ENCODE measurements at regions not wholly inside any gene's neighbourhood (a gene's known extent, or its start where the extent isn't known, plus 50 kb on each side); places are given as distances from the start of the nearest gene placed in this dataset.

- FAIRE-seq, result no peak
- H3K4me3 ChIP-seq (ENCODE audit: low read depth, low read length), result no peak overlapping the region
- TF ChIP-seq CTCF (IDR thresholded peaks at IDR 0.05; ENCODE audit: insufficient read depth, low read length, severe bottlenecking), result no peak
- no peak for DNase-seq (ENCODE audit: low read depth)
- H3K27me3 ChIP-seq (ENCODE audit: control insufficient read depth, insufficient read depth, low read length), result no peaks in the 10 kb centered on the region
- H3K36me3 ChIP-seq (ENCODE audit: control insufficient read depth, insufficient read depth, low read length), result no peaks in the 10 kb centered on the region
These were observed 1030.9 kb downstream of the NAALADL2 start for GRCh38 chr3:175890066-175890465.

- TF ChIP-seq CTCF (IDR thresholded peaks at IDR 0.05; ENCODE audit: insufficient read depth, low read length, severe bottlenecking), result no peak
- Histone ChIP-seq H3K36me3 (ENCODE audit: control insufficient read depth, insufficient read depth, low read length) (no peaks in the 10 kb centered on the region), H3K4me3 (ENCODE audit: low read depth, low read length) (no peak overlapping the region), H3K27me3 (ENCODE audit: control insufficient read depth, insufficient read depth, low read length) (no peaks in the 10 kb centered on the region)
- FAIRE-seq (no peak), DNase-seq (ENCODE audit: low read depth) (no peak)
These were observed 1026.2 kb downstream of the NAALADL2 start for GRCh38 chr3:175885231-175885766.

- Histone ChIP-seq H3K36me3 (ENCODE audit: control insufficient read depth, insufficient read depth, low read length) (no peaks in the 10 kb centered on the region), H3K4me3 (ENCODE audit: low read depth, low read length) (no peak overlapping the region), H3K27me3 (ENCODE audit: control insufficient read depth, insufficient read depth, low read length) (no peaks in the 10 kb centered on the region)
- no peak for DNase-seq (ENCODE audit: low read depth)
- no peak for FAIRE-seq
- TF ChIP-seq CTCF (IDR thresholded peaks at IDR 0.05; ENCODE audit: insufficient read depth, low read length, severe bottlenecking), result no peak
These were observed 1020.3 kb downstream of the NAALADL2 start for GRCh38 chr3:175879417-175879816.

GRCh38 chr3:175869404-175869803 is 1010.3 kb downstream of the NAALADL2 start:
- Histone ChIP-seq H3K4me3 (ENCODE audit: low read depth, low read length) (no peak overlapping the region), H3K36me3 (ENCODE audit: control insufficient read depth, insufficient read depth, low read length) (no peaks in the 10 kb centered on the region), H3K27me3 (ENCODE audit: control insufficient read depth, insufficient read depth, low read length) (no peaks in the 10 kb centered on the region)
- DNase-seq (ENCODE audit: low read depth) (no peak), FAIRE-seq (no peak)
- TF ChIP-seq CTCF (IDR thresholded peaks at IDR 0.05; ENCODE audit: insufficient read depth, low read length, severe bottlenecking), result no peak

- H3K4me3 ChIP-seq (ENCODE audit: low read depth, low read length), result no peak overlapping the region
- no peak for DNase-seq (ENCODE audit: low read depth)
- H3K36me3 ChIP-seq (ENCODE audit: control insufficient read depth, insufficient read depth, low read length), result no peaks in the 10 kb centered on the region
- FAIRE-seq, result no peak
- H3K27me3 ChIP-seq (ENCODE audit: control insufficient read depth, insufficient read depth, low read length), result no peaks in the 10 kb centered on the region
- TF ChIP-seq CTCF (IDR thresholded peaks at IDR 0.05; ENCODE audit: insufficient read depth, low read length, severe bottlenecking), result no peak
These were observed 1009.5 kb downstream of the NAALADL2 start for GRCh38 chr3:175868626-175869025.

- no peak for TF ChIP-seq CTCF (IDR thresholded peaks at IDR 0.05; ENCODE audit: insufficient read depth, low read length, severe bottlenecking)
- DNase-seq (ENCODE audit: low read depth) (no peak), FAIRE-seq (no peak)
- Histone ChIP-seq H3K27me3 (ENCODE audit: control insufficient read depth, insufficient read depth, low read length) (no peaks in the 10 kb centered on the region), H3K4me3 (ENCODE audit: low read depth, low read length) (no peak overlapping the region), H3K36me3 (ENCODE audit: control insufficient read depth, insufficient read depth, low read length) (no peaks in the 10 kb centered on the region)
These were observed 1006.6 kb downstream of the NAALADL2 start for GRCh38 chr3:175865724-175866123.

Data from bronchial epithelial cell (primary cell).